AG04449 (cell line): ENCODE measurements at regions not wholly inside any gene's neighbourhood (a gene's known extent, or its start where the extent isn't known, plus 50 kb on each side); places are given as distances from the start of the nearest gene placed in this dataset.

Experiments used
- CTCF ChIA-PET: fragments of 350-600 bp; formaldehyde crosslinking; extraction: SDS; loops from one replicate; lab custom pipeline; 2021; ENCODE audit warnings: antibody characterized with exemption; lab: Yijun Ruan, JAX
- POLR2A ChIA-PET: fragments of 400-600, 350-600 bp; formaldehyde crosslinking; extraction: SDS; loops from one replicate; lab custom pipeline; 2020; ENCODE audit warnings: antibody characterized with exemption, inconsistent platforms; lab: Yijun Ruan, JAX
- DNase-seq: peaks from one replicate; pipeline ENCODE4 v3.0.0-alpha.2; 2010; ENCODE audit warnings: low read depth, low spot score
- H3K4me3 ChIP-seq: 2 replicates; pipeline ENCODE4 v1.5.1; 2011; ENCODE audit warnings: low read depth, mild to moderate bottlenecking, control low read depth, low read length
- TF ChIP-seq, protein P1 (sequence below): IDR thresholded peaks from one replicate; pipeline ENCODE4 v1.5.1; 2011; ENCODE audit warnings: mild to moderate bottlenecking, moderate library complexity, low read length, control low read depth, inconsistent platforms; ENCODE audit not compliant: insufficient read depth; ENCODE audit errors: missing control alignments

DNA sequence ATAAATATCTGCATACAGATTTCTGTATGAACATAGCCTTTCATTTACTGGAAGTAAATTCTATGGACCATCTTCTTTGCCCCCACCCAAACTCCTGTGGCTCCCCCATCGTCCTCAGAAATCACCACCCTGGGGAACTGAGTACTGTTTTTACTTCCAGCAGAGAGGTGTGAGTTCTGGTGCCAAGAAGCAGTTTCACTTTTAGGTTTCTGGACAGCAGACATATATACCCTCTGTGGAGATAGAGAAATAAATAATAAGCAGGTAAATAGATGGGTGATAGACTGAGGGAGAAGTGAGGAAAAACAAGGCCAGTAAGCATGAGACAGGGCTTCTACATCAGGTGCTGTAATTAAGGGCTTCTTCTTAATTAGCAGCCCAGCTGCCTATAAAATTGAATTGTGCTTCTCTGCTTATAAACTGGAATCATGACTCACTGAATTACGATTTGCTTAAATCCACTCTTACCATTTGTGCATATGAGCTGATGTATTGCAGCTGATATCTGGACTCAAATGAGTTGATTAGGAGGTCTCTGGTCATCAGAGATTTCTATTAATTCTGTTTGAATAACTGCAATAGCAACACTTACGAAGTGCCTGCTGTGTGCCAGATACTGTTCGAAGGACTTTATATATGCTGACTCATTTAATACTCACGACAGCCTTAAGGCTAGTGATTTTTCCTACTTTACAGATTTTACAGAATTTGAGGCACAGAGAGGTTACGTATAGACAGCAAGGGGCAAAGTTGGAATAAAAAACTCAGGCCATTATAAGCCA is 60.8 kb upstream of the DHX15 start:
- ChIA-PET POLR2A (interaction anchor here (0.6 kb wide), 1 partner anchor 66 kb away, joined by 3 read pairs; no protein-coding TSS in a partner anchor), CTCF (no interaction called here)
- TF ChIP-seq, protein P1, sequence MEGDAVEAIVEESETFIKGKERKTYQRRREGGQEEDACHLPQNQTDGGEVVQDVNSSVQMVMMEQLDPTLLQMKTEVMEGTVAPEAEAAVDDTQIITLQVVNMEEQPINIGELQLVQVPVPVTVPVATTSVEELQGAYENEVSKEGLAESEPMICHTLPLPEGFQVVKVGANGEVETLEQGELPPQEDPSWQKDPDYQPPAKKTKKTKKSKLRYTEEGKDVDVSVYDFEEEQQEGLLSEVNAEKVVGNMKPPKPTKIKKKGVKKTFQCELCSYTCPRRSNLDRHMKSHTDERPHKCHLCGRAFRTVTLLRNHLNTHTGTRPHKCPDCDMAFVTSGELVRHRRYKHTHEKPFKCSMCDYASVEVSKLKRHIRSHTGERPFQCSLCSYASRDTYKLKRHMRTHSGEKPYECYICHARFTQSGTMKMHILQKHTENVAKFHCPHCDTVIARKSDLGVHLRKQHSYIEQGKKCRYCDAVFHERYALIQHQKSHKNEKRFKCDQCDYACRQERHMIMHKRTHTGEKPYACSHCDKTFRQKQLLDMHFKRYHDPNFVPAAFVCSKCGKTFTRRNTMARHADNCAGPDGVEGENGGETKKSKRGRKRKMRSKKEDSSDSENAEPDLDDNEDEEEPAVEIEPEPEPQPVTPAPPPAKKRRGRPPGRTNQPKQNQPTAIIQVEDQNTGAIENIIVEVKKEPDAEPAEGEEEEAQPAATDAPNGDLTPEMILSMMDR = no peak
- DNase-seq = no peak
- no peak overlapping the region for H3K4me3 ChIP-seq

DNA sequence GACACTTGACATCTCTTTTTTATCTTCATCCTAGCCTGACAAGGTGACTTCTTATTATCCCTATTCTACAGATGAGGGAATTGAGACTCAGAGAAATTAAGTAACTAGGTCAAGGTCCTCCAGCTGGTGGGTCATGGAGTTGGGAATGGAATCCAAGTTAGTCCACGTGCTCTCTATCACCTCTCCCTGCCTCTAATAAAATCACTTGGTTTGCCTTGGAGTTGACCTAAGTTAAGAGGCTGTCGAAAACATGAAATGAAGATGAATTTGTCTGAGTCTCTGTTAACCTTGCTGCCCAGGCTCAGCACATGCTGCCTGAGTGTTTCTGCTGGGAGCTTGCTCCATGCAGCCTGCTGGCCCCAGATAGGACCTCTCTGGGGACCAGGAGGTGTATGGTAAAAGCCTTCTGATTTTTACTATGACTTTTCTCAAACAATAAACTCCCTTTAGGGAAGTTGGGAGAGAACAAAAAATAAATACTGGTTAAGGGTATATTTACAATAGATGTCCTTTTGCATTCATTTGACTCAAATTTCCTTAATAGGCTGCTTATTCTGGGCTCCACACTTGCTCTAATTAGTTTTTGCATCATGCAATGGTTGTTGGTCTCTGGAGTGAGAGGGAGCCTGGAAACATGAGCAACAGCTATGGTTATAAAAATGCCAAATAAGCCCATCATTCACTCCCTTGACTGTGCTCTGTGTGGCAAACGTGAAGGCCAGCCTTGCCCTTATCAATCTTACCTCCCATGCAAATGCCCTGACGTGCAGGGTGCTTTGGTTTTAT is 61.6 kb upstream of the DHX15 start:
- DNase-seq = no peak
- TF ChIP-seq, protein P1 = no peak
- CTCF ChIA-PET = no interaction called here
- POLR2A ChIA-PET = interaction anchor here (0.6 kb wide), 1 partner anchor 65 kb away, joined by 3 read pairs; no protein-coding TSS in a partner anchor
- H3K4me3 ChIP-seq = no peak overlapping the region

DNA sequence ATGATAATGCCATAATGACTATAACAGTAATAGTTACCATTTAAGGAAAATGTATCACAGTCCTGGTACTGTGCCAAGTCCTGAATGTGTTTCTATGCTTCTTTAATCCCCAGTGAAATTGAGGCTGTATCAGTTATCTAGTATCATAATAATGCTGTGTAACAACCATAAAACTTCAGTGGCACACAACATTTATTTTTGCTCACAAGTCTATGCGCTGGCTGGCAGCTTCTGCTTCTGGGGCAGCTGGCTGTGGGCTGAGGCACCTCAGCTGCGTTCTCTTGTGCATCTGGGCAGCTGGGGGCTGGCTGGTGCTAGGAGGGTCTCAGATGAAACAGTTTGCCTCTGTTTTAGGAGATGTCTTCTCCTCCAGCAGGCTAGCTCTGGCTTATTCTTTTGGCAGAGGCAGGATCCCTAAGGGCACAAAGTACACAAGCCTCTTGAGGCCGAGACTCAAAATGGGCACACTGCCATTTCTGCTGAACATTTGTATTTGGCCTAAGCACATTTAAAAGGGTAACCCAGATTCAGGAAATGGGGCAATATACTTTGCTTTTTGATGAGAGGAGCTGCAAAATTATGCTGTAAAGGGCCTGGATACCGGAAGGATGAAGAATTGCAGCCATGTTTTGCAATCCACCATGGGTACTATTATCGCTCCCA is 62.6 kb upstream of the DHX15 start:
- TF ChIP-seq, protein P1 = no peak
- H3K4me3 ChIP-seq = no peak overlapping the region
- CTCF ChIA-PET = no interaction called here
- DNase-seq = no peak
- POLR2A ChIA-PET = no interaction called here

DNA sequence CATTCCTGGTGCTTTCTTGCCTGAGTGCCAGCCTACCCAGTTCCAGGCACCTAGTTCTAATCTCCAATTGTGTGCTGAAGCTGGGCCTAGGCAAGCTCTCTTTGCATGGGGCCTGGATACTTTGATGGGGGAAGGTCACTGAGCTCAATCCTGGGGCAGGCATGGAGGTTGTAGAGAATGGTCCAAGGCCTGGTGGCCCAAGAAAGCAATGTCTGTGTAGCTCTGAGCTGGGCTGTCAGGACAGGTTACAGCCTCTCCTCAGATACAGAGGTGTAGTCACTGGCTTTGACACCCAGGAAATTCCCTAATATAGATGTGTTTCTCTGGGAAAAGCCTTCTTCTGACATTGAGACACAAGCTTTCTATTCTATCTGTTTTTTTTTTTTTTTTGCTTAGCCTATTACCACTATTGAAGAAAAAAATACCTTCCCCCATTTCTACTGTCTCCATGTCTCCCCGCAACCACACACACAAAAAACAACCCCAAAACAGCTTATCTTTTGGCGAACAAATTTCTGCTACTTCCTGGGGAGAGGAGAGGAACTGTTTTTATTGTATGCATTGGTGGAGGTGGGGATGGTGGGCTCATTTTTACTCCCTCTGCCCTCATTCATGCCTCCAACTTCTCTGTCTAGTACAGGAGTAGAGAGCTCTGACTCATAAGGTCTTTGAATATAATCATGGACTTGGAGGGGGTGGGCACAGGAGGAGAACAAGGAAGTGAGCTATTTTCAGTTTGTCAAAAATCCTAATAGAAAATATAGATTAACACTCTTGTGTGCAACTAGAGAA is 66.7 kb upstream of the DHX15 start:
- ChIA-PET POLR2A (no interaction called here), CTCF (interaction anchor here (2.1 kb wide), 1 partner anchor 162 kb away, joined by 4 read pairs; no protein-coding TSS in a partner anchor)
- TF ChIP-seq, protein P1 = no peak
- H3K4me3 ChIP-seq = no peak overlapping the region
- DNase-seq = no peak

DNA sequence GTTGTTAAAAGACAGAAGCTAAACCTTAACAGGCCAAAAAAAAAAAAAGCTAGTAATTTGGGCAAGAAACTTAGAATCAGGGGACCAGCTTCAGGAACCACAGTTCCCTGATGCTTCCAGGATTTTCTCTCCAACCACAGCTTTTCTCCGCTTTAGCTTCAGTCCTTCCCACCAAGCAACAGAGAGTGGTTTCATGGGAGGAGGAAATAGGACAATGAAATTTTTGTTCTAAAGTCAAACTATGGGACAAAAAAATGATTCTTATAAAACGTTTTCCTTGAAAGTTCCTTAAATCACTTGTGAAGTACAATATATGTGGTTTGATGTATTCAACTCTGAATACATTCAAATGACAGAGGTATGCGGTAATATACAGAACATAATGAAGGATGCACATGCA is 71.0 kb upstream of the DHX15 start:
- no peak overlapping the region for H3K4me3 ChIP-seq
- DNase-seq = no peak
- TF ChIP-seq, protein P1 = no peak
- ChIA-PET POLR2A (no interaction called here), CTCF (interaction anchor here (0.7 kb wide), 1 partner anchor 115 kb away, joined by 3 read pairs; no protein-coding TSS in a partner anchor)
